Upper lobe of left lung (tissue), 6 donors: ENCODE measurements at regions not wholly inside any gene's neighbourhood (a gene's known extent, or its start where the extent isn't known, plus 50 kb on each side); places are given as distances from the start of the nearest gene placed in this dataset.

Source experiments
- ATAC-seq, 2 donors: fragments of 200-7000 bp; cut with Tn5 transposase; one replicate each; pipeline ENCODE4 v1.9.1; 2022; ENCODE audit warnings: mild to moderate bottlenecking in 2 of 2, moderate library complexity in 2 of 2; ENCODE audit not compliant: low FRiP score in 2 of 2
- DNase-seq, 2 donors: peaks; one replicate each; pipeline ENCODE4 v3.0.0-alpha.2; 2019 to 2020
- H3K27ac ChIP-seq, 4 donors: fragments of 200-600 bp; sonication (generic); one replicate each; pipeline ENCODE4 v1.5.1; 2016 to 2019
- H3K27me3 ChIP-seq, 4 donors: fragments of 200-600 bp; sonication (generic); one replicate each; pipeline ENCODE4 v1.5.1; 2017 to 2019
- H3K36me3 ChIP-seq, 4 donors: fragments of 200-600 bp; sonication (generic); one replicate each; pipeline ENCODE4 v1.5.1; 2016 to 2019
- H3K4me1 ChIP-seq, 4 donors: fragments of 200-600 bp; sonication (generic); one replicate each; pipeline ENCODE4 v1.5.1; 2018 to 2019
- H3K4me3 ChIP-seq, 4 donors: fragments of 200-600 bp; sonication (generic); one replicate each; pipeline ENCODE4 v1.5.1; 2017 to 2019; ENCODE audit warnings: mild to moderate bottlenecking in 2 of 4, moderate library complexity in 1 of 4
- H3K9me3 ChIP-seq, 4 donors: fragments of 200-600 bp; sonication (generic); one replicate each; pipeline ENCODE4 v1.5.1; 2018 to 2019
- EP300 ChIP-seq, 4 donors: sonication (generic); formaldehyde crosslinking; IDR thresholded peaks; one replicate each; pipeline ENCODE4 v1.5.1; 2017; ENCODE audit warnings: antibody characterized with exemption in 4 of 4, control low read depth in 2 of 4
- POLR2A ChIP-seq, 4 donors: fragments of 450-650 bp; IDR thresholded peaks; one replicate each; pipeline ENCODE4 v1.5.1; 2016 to 2017; ENCODE audit warnings: antibody characterized with exemption in 4 of 4, mild to moderate bottlenecking in 2 of 4
- POLR2AphosphoS5 ChIP-seq, 2 donors: sonication (generic); formaldehyde crosslinking; IDR thresholded peaks; one replicate each; pipeline ENCODE4 v1.5.1; 2017; ENCODE audit warnings: antibody characterized with exemption in 2 of 2
- WGBS, 2 donors: methylation state at CpG; one replicate each; pipeline ENCODE4 v1.1.5; 2017 to 2018; 5-methylcytosine and 5-hydroxymethylcytosine counted together
- TF ChIP-seq, protein P1 (sequence below), 6 experiments: fragments of 450-650 bp in 4 of 6; fragments of 200-600 bp in 2 of 6; sonication (generic) in 2 of 6; IDR thresholded peaks; one replicate each; pipeline ENCODE4 v1.5.1; 2016 to 2019; ENCODE audit warnings: antibody characterized with exemption in 6 of 6
- donor health status: DM: no; HTN: no; CAD: no; lungs with moderate emphysema.
- donor health status: DM: no; HTN: yes; CAD: no; lungs with severe emphysema.

DNA sequence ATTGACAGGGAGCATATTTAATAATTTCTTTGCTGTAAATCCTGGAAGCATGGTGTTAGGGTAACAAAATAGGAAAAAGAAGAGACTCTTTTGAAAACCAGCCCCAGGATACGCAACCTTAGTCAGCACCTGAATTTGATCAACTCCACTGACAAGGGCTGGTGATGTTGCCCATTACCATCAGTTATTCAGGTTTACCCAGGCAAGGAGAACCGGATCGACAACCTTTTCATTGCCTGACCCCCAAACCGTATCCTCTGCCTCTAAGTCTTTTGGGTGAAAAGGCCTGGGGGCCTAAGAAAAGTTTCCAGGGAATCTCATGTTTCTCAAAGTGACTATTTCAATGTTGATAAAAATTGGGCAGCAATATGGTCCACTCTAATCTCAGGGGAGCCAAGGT is 313.3 kb downstream of the KBTBD8 start:
- H3K27ac ChIP-seq, result no peak overlapping the region
- H3K27me3 ChIP-seq, result no peaks in the 10 kb centered on the region
- WGBS, 2 donors, result 84 to 98% methylated on average over 4 of the region's 4 CpGs
- ATAC-seq (no peak), DNase-seq (no peak)
- TF ChIP-seq EP300 (IDR thresholded peaks at IDR 0.05), result no peak
- no peak for TF ChIP-seq POLR2A (IDR thresholded peaks at IDR 0.05)
- H3K4me1 ChIP-seq, result no peaks in the 10 kb centered on the region
- H3K9me3 ChIP-seq, result no peaks in the 10 kb centered on the region
- no peak overlapping the region for H3K4me3 ChIP-seq
- no peaks in the 10 kb centered on the region for H3K36me3 ChIP-seq

DNA sequence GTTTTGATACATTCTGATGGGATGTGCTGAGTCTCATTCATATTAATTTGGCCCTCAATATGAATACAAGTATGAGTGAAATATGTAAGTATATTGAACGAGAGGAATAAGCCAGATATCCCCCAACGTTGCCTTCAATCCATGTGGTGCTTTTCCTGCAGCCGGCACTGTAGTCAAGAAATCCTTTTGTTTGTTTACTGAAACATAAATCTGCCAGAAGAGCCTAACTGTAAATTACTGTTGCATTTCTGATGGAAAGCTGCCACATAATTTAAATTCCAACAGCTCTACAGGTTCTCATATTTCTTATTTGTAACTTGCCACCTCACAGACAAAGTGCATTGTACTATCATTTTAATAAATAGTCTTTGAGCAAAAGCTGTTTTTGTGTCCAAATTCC is 314.0 kb downstream of the KBTBD8 start:
- no peaks in the 10 kb centered on the region for H3K9me3 ChIP-seq
- DNase-seq (no peak), ATAC-seq (no peak)
- WGBS, 2 donors, result 41 to 57% methylated on average over 3 of the region's 3 CpGs
- no peak overlapping the region for H3K27ac ChIP-seq
- H3K36me3 ChIP-seq, result no peaks in the 10 kb centered on the region
- no peaks in the 10 kb centered on the region for H3K4me1 ChIP-seq
- TF ChIP-seq, protein P1, sequence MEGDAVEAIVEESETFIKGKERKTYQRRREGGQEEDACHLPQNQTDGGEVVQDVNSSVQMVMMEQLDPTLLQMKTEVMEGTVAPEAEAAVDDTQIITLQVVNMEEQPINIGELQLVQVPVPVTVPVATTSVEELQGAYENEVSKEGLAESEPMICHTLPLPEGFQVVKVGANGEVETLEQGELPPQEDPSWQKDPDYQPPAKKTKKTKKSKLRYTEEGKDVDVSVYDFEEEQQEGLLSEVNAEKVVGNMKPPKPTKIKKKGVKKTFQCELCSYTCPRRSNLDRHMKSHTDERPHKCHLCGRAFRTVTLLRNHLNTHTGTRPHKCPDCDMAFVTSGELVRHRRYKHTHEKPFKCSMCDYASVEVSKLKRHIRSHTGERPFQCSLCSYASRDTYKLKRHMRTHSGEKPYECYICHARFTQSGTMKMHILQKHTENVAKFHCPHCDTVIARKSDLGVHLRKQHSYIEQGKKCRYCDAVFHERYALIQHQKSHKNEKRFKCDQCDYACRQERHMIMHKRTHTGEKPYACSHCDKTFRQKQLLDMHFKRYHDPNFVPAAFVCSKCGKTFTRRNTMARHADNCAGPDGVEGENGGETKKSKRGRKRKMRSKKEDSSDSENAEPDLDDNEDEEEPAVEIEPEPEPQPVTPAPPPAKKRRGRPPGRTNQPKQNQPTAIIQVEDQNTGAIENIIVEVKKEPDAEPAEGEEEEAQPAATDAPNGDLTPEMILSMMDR (IDR thresholded peaks at IDR 0.05), result no peak
- TF ChIP-seq POLR2AphosphoS5 (IDR thresholded peaks at IDR 0.05), result no peak
- no peak for TF ChIP-seq POLR2A (IDR thresholded peaks at IDR 0.05)
- no peak for TF ChIP-seq EP300 (IDR thresholded peaks at IDR 0.05)
- no peaks in the 10 kb centered on the region for H3K27me3 ChIP-seq
- H3K4me3 ChIP-seq, result no peak overlapping the region

DNA sequence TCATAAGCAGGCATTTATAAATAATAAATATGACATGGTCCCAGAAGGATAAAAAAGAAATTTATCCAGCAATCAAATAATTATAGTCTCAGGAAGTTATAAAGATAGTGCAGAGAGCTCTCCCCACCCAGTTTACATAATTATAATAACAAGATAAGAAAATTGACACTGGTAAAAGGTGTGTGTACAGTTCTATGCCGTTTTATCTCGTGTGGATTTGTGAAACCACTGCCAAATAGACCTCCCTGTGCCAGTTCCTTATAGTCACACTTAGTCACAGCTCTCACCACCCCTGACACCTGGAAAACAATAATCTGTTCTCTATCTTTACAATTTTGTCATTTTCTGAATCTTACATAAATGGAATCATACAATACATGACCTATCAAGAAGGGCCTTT is 320.1 kb downstream of the KBTBD8 start:
- no peak for DNase-seq

DNA sequence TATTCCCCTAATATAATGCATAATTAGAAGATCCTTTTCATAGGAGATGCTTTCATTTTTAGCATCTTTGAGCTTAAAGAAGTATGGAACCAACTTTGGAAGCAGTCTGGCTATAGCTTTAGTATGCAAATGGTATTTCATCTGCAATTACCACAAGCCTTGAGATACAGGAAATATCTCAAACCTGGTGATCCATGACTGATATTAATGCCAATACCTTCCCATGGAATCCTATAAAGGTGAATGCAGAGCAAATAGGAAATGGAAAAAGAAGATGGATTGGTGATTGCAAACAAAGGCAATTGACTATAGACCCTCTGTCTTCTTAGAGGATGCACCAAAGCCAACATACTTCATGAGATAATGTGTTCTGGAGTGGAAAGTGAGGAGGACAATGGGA is 326.4 kb downstream of the KBTBD8 start:
- H3K36me3 ChIP-seq, result no peaks in the 10 kb centered on the region
- TF ChIP-seq POLR2A (IDR thresholded peaks at IDR 0.05), result no peak
- TF ChIP-seq POLR2AphosphoS5 (IDR thresholded peaks at IDR 0.05), result no peak
- TF ChIP-seq EP300 (IDR thresholded peaks at IDR 0.05), result no peak
- TF ChIP-seq, protein P1 (IDR thresholded peaks at IDR 0.05), result no peak
- DNase-seq (no peak), ATAC-seq (no peak)
- H3K4me1 ChIP-seq, result no peaks in the 10 kb centered on the region
- no peak overlapping the region for H3K27ac ChIP-seq
- H3K4me3 ChIP-seq, result no peak overlapping the region
- no peaks in the 10 kb centered on the region for H3K27me3 ChIP-seq
- H3K9me3 ChIP-seq, result no peaks in the 10 kb centered on the region

More for the DNA sequence above, 320.1 kb downstream of the KBTBD8 start:
- no peak for TF ChIP-seq POLR2AphosphoS5 (IDR thresholded peaks at IDR 0.05)
- TF ChIP-seq, protein P1 (IDR thresholded peaks at IDR 0.05), result no peak
- no peaks in the 10 kb centered on the region for H3K36me3 ChIP-seq
- 32 to 33% methylated on average over 2 of the region's 2 CpGs for WGBS, 2 donors
- H3K27ac ChIP-seq, result no peak overlapping the region
- no peaks in the 10 kb centered on the region for H3K4me1 ChIP-seq
- no peak for ATAC-seq
- H3K27me3 ChIP-seq, result no peaks in the 10 kb centered on the region
- no peaks in the 10 kb centered on the region for H3K9me3 ChIP-seq
- no peak overlapping the region for H3K4me3 ChIP-seq
